Liver (tissue), 8 donors: ENCODE measurements at regions not wholly inside any gene's neighbourhood (a gene's known extent, or its start where the extent isn't known, plus 50 kb on each side); places are given as distances from the start of the nearest gene placed in this dataset.

ENCODE experiments used
- DNase-seq: peaks from one replicate; pipeline ENCODE4 v3.0.0-alpha.2; 2017; ENCODE audit warnings: low spot score
- H3K27ac ChIP-seq, 2 donors: one replicate each; pipeline ENCODE4 v1.7.0; 2013; ENCODE audit warnings: inconsistent platforms in 2 of 2, low read length in 2 of 2, control low read depth in 1 of 2, low read depth in 1 of 2, mild to moderate bottlenecking in 1 of 2
- H3K27me3 ChIP-seq, 4 donors: one replicate each; pipeline versions ENCODE4 v1.6.1 to v1.7.0; 2013; ENCODE audit warnings: low read length in 3 of 4, inconsistent platforms in 1 of 4, mild to moderate bottlenecking in 1 of 4, moderate library complexity in 1 of 4; ENCODE audit not compliant: control insufficient read depth in 4 of 4, insufficient read depth in 4 of 4
- H3K36me3 ChIP-seq, 4 donors: one replicate each; pipeline versions ENCODE4 v1.6.1 to v1.7.0; 2013; ENCODE audit warnings: low read length in 3 of 4, mild to moderate bottlenecking in 3 of 4, low read depth in 1 of 4, moderate library complexity in 1 of 4; ENCODE audit not compliant: control insufficient read depth in 4 of 4, insufficient read depth in 3 of 4
- H3K4me1 ChIP-seq, 4 donors: one replicate each; pipeline versions ENCODE4 v1.6.1 to v1.7.0; 2013; ENCODE audit warnings: low read length in 3 of 4, mild to moderate bottlenecking in 3 of 4, moderate library complexity in 1 of 4; ENCODE audit not compliant: control insufficient read depth in 4 of 4, insufficient read depth in 4 of 4
- H3K4me3 ChIP-seq, 3 donors: one replicate each; pipeline versions ENCODE4 v1.6.1 to v1.7.0; 2013; ENCODE audit warnings: low read length in 3 of 3, control low read depth in 1 of 3, low read depth in 1 of 3, mild to moderate bottlenecking in 1 of 3
- H3K9ac ChIP-seq, 2 donors: one replicate each; pipeline ENCODE4 v1.7.0; 2013; ENCODE audit warnings: low read length in 2 of 2, mild to moderate bottlenecking in 2 of 2, moderate library complexity in 2 of 2, control low read depth in 1 of 2, low read depth in 1 of 2
- H3K9me3 ChIP-seq, 4 donors: one replicate each; pipeline versions ENCODE4 v1.6.1 to v1.7.0; 2013; ENCODE audit warnings: low read length in 3 of 4; ENCODE audit not compliant: control insufficient read depth in 4 of 4
- ATF3 ChIP-seq: IDR thresholded peaks from 2 replicates; pipeline ENCODE4 v1.6.1; 2016; ENCODE audit warnings: antibody characterized with exemption
- CTCF ChIP-seq: fragments of 150-350 bp; IDR thresholded peaks from 2 replicates; pipeline ENCODE4 v1.5.1; 2017; ENCODE audit warnings: improper control_type of control experiment, low read depth, low read length; ENCODE audit not compliant: missing input control
- EGR1 ChIP-seq, 2 donors: IDR thresholded peaks; 2 replicates each; pipeline ENCODE4 v1.6.1; 2016 to 2018; ENCODE audit warnings: antibody characterized with exemption in 2 of 2, low read depth in 2 of 2
- FOXA1 ChIP-seq: IDR thresholded peaks from 2 replicates; pipeline ENCODE4 v1.6.1; 2016; ENCODE audit warnings: antibody characterized with exemption
- JUND ChIP-seq, 2 donors: IDR thresholded peaks; 2 replicates each; pipeline ENCODE4 v1.6.1; 2016; ENCODE audit warnings: antibody characterized with exemption in 2 of 2
- MAX ChIP-seq: IDR thresholded peaks from 2 replicates; pipeline ENCODE4 v1.6.1; 2016; ENCODE audit warnings: antibody characterized with exemption
- NR2F2 ChIP-seq: IDR thresholded peaks from 2 replicates; pipeline ENCODE4 v1.6.1; 2016; ENCODE audit warnings: antibody characterized with exemption
- RAD21 ChIP-seq, 2 donors: IDR thresholded peaks; 2 replicates each; pipeline ENCODE4 v1.6.1; 2016; ENCODE audit warnings: antibody characterized with exemption in 2 of 2, mild to moderate bottlenecking in 2 of 2
- RXRA ChIP-seq, 2 donors: IDR thresholded peaks; 2 replicates each; pipeline ENCODE4 v1.6.1; 2017 to 2018; ENCODE audit warnings: antibody characterized with exemption in 2 of 2, mild to moderate bottlenecking in 1 of 2
- SP1 ChIP-seq: IDR thresholded peaks from 2 replicates; pipeline ENCODE4 v1.6.1; 2018; ENCODE audit warnings: antibody characterized with exemption, mild to moderate bottlenecking
- TAF1 ChIP-seq: conservative IDR thresholded peaks from 2 replicates; pipeline ENCODE4 v1.6.1; 2016; ENCODE audit warnings: antibody characterized with exemption, mild to moderate bottlenecking
- YY1 ChIP-seq: IDR thresholded peaks from 2 replicates; pipeline ENCODE4 v1.6.1; 2016; ENCODE audit warnings: antibody characterized with exemption, mild to moderate bottlenecking
- WGBS: extraction: QIAGEN DNeasy Blood & Tissue Kit; methylation state at CpG from one replicate; pipeline ENCODE4 v1.1.7; 2013; 5-methylcytosine and 5-hydroxymethylcytosine counted together
- TF ChIP-seq, protein P1 (sequence below): IDR thresholded peaks from 2 replicates; pipeline ENCODE4 v1.6.1; 2016; ENCODE audit warnings: antibody characterized with exemption
- donor health status: healthy.
- donor health status: healthy.
- donor health status: healthy.
- donor health status: healthy.
- donor health status: healthy.

DNA sequence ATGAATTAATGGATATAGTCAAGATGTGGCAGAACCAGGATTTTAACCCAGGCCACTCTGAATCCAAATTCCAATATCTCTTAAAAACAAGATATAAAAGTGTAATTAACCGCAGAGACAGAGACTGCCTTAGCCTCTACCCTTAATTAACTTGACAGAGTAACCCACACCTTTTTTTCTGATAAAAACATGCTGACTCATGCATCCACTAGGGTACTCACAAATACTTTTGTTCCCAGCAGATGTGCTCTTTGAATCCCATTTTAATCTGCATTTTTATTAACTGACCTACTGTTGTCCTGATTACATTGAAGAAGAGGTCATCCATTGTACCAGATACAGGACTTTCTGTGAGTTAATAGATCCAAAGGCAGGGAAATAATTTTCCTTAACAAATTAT is 278.3 kb downstream of the CHL1 start (continued):
- TF ChIP-seq CTCF (no peak), YY1 (no peak)

DNA sequence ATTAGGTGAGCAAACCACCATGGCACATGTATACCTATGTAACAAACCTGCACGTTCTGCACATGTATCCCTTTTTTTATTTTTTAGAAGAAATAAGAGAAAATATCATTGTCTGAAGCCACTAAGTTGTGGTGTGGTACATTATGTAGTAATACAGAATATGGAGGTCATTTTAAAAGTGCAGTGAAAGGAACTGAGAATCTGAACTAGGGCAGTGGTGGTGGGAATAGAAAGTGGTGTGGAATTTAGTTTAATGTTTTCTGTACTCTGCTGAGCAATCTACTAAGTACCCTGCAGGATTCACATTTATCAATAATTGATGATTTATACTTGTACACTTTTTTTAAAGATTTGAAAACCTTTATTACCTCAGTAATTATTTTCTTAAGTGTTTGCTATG is 283.5 kb downstream of the CHL1 start:
- H3K9ac ChIP-seq = no peak overlapping the region
- H3K36me3 ChIP-seq = no peaks in the 10 kb centered on the region
- H3K4me3 ChIP-seq = no peak overlapping the region
- no peaks in the 10 kb centered on the region for H3K27me3 ChIP-seq
- DNase-seq = no peak
- H3K9me3 ChIP-seq = no peaks in the 10 kb centered on the region
- no peak overlapping the region for H3K27ac ChIP-seq
- no peaks in the 10 kb centered on the region for H3K4me1 ChIP-seq
- 81% methylated on average over 1 of the region's 1 CpG for WGBS
- TF ChIP-seq YY1 = no peak
- TF ChIP-seq, protein P1, sequence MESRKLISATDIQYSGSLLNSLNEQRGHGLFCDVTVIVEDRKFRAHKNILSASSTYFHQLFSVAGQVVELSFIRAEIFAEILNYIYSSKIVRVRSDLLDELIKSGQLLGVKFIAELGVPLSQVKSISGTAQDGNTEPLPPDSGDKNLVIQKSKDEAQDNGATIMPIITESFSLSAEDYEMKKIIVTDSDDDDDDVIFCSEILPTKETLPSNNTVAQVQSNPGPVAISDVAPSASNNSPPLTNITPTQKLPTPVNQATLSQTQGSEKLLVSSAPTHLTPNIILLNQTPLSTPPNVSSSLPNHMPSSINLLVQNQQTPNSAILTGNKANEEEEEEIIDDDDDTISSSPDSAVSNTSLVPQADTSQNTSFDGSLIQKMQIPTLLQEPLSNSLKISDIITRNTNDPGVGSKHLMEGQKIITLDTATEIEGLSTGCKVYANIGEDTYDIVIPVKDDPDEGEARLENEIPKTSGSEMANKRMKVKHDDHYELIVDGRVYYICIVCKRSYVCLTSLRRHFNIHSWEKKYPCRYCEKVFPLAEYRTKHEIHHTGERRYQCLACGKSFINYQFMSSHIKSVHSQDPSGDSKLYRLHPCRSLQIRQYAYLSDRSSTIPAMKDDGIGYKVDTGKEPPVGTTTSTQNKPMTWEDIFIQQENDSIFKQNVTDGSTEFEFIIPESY = no peak
- TF ChIP-seq RAD21 (IDR thresholded peaks at IDR 0.05) = no peak

DNA sequence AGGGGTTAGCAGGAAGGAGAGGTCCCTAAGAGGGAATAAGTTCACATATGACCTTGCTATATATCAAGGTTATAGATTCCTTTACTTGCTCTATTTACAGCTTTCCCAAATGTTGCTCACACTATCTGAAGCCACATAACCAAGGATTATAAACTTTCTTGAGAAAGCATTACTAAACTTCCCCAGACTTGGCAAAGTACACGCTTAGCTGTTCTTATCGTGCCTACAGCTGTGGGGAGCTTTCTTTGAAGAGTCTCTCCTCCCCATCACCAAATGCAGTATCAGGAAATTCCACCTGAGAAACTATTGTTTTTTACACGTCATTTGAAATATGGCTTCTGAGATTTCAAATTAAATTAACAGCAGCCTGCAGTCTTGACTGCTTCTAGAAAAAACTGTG is 284.5 kb downstream of the CHL1 start:
- no peak overlapping the region for H3K4me3 ChIP-seq
- WGBS = 70% methylated on average over 3 of the region's 3 CpGs
- H3K27me3 ChIP-seq = no peaks in the 10 kb centered on the region
- H3K4me1 ChIP-seq = no peaks in the 10 kb centered on the region
- H3K27ac ChIP-seq = no peak overlapping the region
- no peak for DNase-seq
- H3K9ac ChIP-seq = no peak overlapping the region
- TF ChIP-seq NR2F2 (no peak), MAX (no peak), ATF3 (no peak), EGR1 (IDR thresholded peaks at IDR 0.05; ENCODE audit: low read depth in 2 of 2) (no peak), RXRA (IDR thresholded peaks at IDR 0.05) (no peak), JUND (IDR thresholded peaks at IDR 0.05) (no peak), SP1 (no peak), TAF1 (no peak), CTCF (no peak), RAD21 (IDR thresholded peaks at IDR 0.05) (no peak), FOXA1 (no peak)
- TF ChIP-seq, protein P1 = no peak
- H3K36me3 ChIP-seq = no peaks in the 10 kb centered on the region
- no peaks in the 10 kb centered on the region for H3K9me3 ChIP-seq
